BJ (cell line): ENCODE measurements at regions not wholly inside any gene's neighbourhood (a gene's known extent, or its start where the extent isn't known, plus 50 kb on each side); places are given as distances from the start of the nearest gene placed in this dataset.

ENCODE experiments used
- CTCF ChIA-PET: fragments of 350-600 bp; formaldehyde crosslinking; extraction: SDS; loops from one replicate; lab custom pipeline; 2021; ENCODE audit warnings: antibody characterized with exemption, inconsistent platforms; lab: Yijun Ruan, JAX
- POLR2A ChIA-PET: fragments of 300-600 bp; sonication (Branson Sonifier 250); formaldehyde crosslinking; extraction: SDS; loops from one replicate; lab custom pipeline; 2021; ENCODE audit warnings: antibody characterized with exemption; lab: Charles Lee
- DNase-seq: peaks from one replicate; pipeline ENCODE4 v3.0.0-alpha.2; 2011; ENCODE audit warnings: low read depth
- H3K27me3 ChIP-seq: 2 replicates; pipeline ENCODE4 v1.6.0; 2011; ENCODE audit warnings: low read length; ENCODE audit not compliant: control insufficient read depth, insufficient read depth
- H3K36me3 ChIP-seq: 2 replicates; pipeline ENCODE4 v1.5.1; 2011; ENCODE audit warnings: low read length; ENCODE audit not compliant: control insufficient read depth, insufficient read depth
- H3K4me3 ChIP-seq: 2 replicates; pipeline ENCODE4 v1.5.1; 2011; ENCODE audit warnings: low read depth, mild to moderate bottlenecking, control low read depth, low read length
- CTCF ChIP-seq: IDR thresholded peaks from 2 replicates; pipeline ENCODE4 v1.5.1; 2011; ENCODE audit warnings: low read depth, mild to moderate bottlenecking, control low read depth, inconsistent platforms, low read length, moderate library complexity; ENCODE audit not compliant: insufficient read depth

- Histone ChIP-seq H3K36me3 (no peaks in the 10 kb centered on the region), H3K4me3 (no peak overlapping the region), H3K27me3 (no peaks in the 10 kb centered on the region)
- CTCF ChIA-PET: no interaction called here
- POLR2A ChIA-PET: no interaction called here
- no peak for DNase-seq
- TF ChIP-seq CTCF: no peak
Measured at GRCh38 chr5:7221041-7221440, 174.9 kb upstream of the ADCY2 start.

- ChIA-PET POLR2A (no interaction called here), CTCF (no interaction called here)
- Histone ChIP-seq H3K4me3 (no peak overlapping the region), H3K36me3 (no peaks in the 10 kb centered on the region), H3K27me3 (no peaks in the 10 kb centered on the region)
- DNase-seq: no peak
- no peak for TF ChIP-seq CTCF
Measured at GRCh38 chr5:7225826-7226225, 170.1 kb upstream of the ADCY2 start.

- H3K36me3 ChIP-seq: no peaks in the 10 kb centered on the region
- H3K27me3 ChIP-seq: no peaks in the 10 kb centered on the region
- no peak for TF ChIP-seq CTCF
- DNase-seq: no peak
- H3K4me3 ChIP-seq: no peak overlapping the region
- ChIA-PET CTCF (no interaction called here), POLR2A (no interaction called here)
Measured at GRCh38 chr5:7242118-7242710, 153.7 kb upstream of the ADCY2 start.

- CTCF ChIA-PET: interaction anchor here (1.1 kb wide), 1 partner anchor 16 kb away, joined by 4 read pairs; no protein-coding TSS in a partner anchor
- no peaks in the 10 kb centered on the region for H3K27me3 ChIP-seq
- POLR2A ChIA-PET: no interaction called here
Measured at GRCh38 chr5:7244208-7244607, 151.7 kb upstream of the ADCY2 start.

GRCh38 chr5:7245121-7245651 is 150.8 kb upstream of the ADCY2 start:
- CTCF ChIA-PET: interaction anchor here (1.1 kb wide), 1 partner anchor 15 kb away, joined by 4 read pairs; no protein-coding TSS in a partner anchor
- Histone ChIP-seq H3K36me3 (no peaks in the 10 kb centered on the region), H3K4me3 (no peak overlapping the region), H3K27me3 (no peaks in the 10 kb centered on the region)
- DNase-seq: no peak
- POLR2A ChIA-PET: no interaction called here
- TF ChIP-seq CTCF: no peak

More at GRCh38 chr5:7244208-7244607, 151.7 kb upstream of the ADCY2 start:
- Histone ChIP-seq H3K4me3 (no peak overlapping the region), H3K36me3 (no peaks in the 10 kb centered on the region)
- TF ChIP-seq CTCF: no peak
- DNase-seq: no peak
